GM12878 (cell line): ENCODE measurements at regions not wholly inside any gene's neighbourhood (a gene's known extent, or its start where the extent isn't known, plus 50 kb on each side); places are given as distances from the start of the nearest gene placed in this dataset.

Experiments used
- SMARCA5 ChIP-seq: fragments of 450-650 bp; IDR thresholded peaks from 2 replicates; pipeline ENCODE4 v1.6.1; 2017; ENCODE audit warnings: mild to moderate bottlenecking
- SREBF1 ChIP-seq: IDR thresholded peaks from 2 replicates; pipeline ENCODE4 v1.6.1; 2012; ENCODE audit warnings: mild to moderate bottlenecking, low read length

- TF ChIP-seq SREBF1 (no peak), SMARCA5 (no peak)
Measured at GRCh38 chr6:4354181-4354580, 218.8 kb upstream of the ECI2 start.
